Fibroblast of skin of left biceps (primary cell): ENCODE measurements at regions not wholly inside any gene's neighbourhood (a gene's known extent, or its start where the extent isn't known, plus 50 kb on each side); places are given as distances from the start of the nearest gene placed in this dataset.

ENCODE experiments used
- DNase-seq, 2 experiments: peaks; one replicate each; pipeline ENCODE4 v3.0.0-alpha.2; 2013; ENCODE audit warnings: low read depth in 2 of 2

DNA sequence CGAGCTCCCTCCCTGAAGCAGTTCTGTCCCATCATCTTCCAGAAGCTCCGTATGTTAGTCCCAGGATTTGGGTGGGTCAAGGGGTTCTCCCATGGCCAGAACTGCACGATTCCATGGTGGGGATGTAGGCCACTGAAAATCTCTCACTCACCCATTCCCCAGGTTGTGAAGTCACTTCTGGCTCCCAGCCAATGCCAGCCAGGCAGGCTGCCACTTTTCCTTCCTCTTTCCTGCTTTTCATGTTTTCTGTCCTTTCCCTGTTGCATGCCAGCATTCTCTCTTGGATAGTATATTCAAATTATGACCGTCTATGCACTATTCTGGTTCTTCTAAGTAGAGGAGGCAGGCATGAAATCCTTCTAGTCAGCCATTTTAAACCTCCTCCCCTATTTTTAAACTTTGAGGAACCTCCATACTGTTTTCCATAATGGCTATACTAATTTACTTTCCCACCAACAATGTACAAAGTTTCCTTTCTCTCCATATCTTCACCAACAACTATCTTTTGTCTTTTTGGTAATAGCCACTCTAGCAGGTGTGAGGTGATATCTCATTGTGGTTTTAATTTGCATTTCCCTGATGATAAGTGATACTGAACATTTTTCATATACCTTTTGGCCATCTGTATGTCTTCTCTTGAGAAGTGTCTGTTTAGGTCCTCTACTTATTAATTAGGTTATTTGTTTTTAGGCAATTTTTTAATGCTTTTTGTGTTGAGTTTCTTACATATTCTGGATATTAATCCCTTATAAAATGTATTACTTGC, 182.1 kb upstream of the TET2 start:
- DNase-seq, result no peak

DNA sequence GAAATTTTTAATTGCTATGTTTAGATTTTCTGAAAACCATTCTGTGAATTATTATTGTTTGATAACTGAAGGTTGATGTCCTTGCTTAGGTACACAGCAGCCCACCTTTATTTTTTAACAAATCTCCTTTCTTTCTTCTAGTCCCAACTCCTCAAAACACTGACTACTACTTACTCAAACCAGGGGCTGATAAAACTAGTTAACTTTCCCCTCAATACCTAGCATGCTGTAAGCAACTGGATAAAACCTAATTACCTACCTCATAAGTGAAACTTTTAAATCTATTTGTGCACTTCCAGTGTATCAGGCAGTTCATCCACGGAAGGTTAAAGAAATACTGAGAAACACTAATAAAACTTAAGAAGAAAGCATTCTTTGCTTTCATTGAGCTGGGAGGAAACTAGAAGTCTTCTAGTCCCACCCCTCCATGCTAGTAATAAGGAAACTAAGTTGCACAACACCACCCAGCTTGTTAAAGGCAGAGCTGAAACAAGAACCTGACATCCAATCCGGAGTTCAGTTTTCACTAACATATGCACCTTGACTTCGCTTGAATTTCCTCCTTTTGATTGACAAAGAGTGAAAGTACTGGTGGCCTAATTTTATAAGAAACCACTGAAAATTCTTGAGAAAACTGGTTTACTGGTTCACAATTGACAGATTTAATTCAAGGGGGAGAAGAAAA, 180.2 kb upstream of the TET2 start:
- no peak for DNase-seq

- no peak for DNase-seq
Observed at GRCh38 chr4:104967034-104967401, 179.7 kb upstream of the TET2 start.

GRCh38 chr4:104969394-104970082, 177.1 kb upstream of the TET2 start:
- no peak for DNase-seq

GRCh38 chr4:104971462-104971861, 175.2 kb upstream of the TET2 start:
- no peak for DNase-seq

DNA sequence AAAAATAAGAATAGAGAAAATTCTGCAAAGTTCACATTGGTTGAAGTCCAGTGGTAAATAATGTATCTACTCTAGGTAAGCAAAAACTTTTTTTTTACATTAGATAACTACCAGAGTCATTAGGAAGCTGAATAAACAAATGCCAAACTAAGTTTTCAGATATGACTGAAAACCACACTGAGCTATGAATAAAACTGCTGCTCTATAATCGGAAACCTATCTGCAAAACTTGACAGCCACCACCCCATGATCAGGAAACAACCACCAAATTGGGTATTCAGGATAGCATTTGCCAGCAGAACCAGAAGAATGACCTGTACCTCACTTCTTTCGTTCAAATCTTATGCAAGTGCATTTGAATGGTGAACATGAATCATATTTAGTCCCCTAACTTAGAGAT, 173.0 kb upstream of the TET2 start:
- DNase-seq, result no peak

DNA sequence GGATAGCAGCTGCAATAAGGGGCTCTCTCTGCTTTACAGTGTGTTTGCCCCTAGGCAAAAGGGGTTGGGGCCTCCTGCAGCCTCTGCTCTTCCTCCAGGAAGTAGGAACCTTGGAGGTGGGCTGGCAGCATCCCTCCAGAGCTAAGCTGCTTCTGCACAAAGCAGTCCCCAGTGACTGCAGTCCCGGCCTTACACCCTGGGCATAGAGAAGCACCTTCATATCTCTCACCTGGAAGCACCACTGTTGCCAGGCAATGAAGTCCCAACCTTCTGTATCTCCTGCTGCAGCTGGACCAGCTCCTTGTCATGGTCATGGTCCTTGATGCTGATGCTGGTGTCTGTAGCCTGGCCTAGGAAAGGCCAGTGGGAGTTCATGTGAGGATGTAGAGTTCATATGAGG, 171.1 kb upstream of the TET2 start:
- DNase-seq, result no peak

DNA sequence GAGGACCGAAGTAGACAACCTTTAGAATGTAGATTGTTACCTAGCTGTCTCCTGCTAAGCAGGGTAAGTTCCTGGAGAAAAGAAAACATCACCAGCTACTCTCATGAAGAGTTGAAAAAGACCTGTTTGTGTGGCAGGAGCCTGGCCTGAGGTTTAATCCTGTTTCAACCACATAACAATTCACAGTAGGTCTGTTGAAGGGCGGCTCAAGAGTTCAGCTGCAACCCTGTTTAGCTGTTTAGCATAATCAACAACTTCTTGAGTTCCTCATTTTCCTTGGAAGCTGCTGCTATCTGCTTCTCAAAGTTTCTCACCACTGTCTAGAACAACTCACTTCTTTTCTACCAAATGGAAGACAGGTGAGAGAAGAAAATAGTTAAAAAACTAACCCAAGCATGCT, 170.4 kb upstream of the TET2 start:
- no peak for DNase-seq

- DNase-seq, result no peak
Observed at GRCh38 chr4:104979083-104979760, 167.5 kb upstream of the TET2 start.

- DNase-seq, result no peak
Observed at GRCh38 chr4:104983615-104984179, 163.0 kb upstream of the TET2 start.

GRCh38 chr4:104986306-104986705, 160.4 kb upstream of the TET2 start:
- no peak for DNase-seq

GRCh38 chr4:104989371-104989770, 157.3 kb upstream of the TET2 start:
- DNase-seq, result no peak

DNA sequence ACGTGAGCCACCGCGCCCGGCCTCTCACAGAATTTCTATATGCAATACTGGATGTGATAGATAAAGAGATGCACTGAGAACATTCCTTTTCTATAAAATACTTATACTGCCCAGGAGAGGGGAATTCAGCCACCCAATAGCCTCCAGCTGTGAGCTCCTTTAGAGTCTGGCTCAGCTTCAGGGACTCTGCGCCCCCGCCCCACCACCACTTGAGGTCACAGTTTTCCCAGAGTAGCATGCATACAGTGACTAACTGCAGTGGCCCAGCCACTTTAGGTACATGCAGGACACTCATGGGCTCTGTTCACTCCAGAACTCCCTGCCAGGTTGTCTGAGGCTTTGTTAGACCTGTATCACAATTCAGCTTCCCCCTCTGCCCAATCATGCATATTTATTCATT, 144.4 kb upstream of the TET2 start:
- no peak for DNase-seq

DNA sequence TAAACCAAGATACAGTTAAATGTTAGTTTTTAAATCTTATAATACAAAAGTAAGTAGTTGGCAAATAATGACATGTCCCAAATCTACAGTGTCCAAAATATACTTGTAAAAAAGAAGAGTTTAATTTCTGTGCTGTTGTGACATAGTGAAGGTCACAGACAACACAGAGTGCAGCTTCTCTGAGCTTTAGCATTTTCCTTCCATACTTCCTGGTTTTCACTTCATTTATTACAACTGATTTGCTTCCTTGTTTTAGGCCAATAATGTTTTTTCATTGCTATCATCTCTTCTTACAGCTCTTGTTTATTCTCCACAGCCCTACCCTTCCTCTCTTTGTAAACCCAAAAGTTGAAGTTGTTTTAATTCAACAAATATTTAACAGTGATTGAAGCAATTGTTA, 132.4 kb upstream of the TET2 start:
- no peak for DNase-seq

DNA sequence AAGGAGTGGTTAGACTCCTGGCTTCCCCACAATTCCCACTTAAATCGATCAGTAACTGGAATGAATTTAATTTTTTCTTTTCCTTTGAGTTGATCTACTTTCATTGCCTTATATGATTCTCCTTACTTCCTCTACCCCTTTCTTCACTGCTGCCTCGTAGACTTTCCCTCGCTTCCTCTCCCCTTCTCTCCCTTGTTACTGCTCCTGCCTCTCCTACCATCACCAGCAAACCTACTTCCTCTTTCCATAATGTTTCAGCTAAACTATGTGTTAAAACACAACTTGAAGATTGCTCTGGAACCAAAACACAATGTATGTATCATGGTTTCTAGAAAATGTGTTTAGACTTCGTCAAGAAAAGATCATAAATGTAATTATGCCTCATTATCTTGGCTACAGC, 132.0 kb upstream of the TET2 start:
- DNase-seq, result no peak

- no peak for DNase-seq
Observed at GRCh38 chr4:105015750-105016149, 130.9 kb upstream of the TET2 start.

GRCh38 chr4:105022811-105023667, 123.6 kb upstream of the TET2 start:
- no peak for DNase-seq

GRCh38 chr4:105023668-105024055, 123.0 kb upstream of the TET2 start:
- no peak for DNase-seq

DNA sequence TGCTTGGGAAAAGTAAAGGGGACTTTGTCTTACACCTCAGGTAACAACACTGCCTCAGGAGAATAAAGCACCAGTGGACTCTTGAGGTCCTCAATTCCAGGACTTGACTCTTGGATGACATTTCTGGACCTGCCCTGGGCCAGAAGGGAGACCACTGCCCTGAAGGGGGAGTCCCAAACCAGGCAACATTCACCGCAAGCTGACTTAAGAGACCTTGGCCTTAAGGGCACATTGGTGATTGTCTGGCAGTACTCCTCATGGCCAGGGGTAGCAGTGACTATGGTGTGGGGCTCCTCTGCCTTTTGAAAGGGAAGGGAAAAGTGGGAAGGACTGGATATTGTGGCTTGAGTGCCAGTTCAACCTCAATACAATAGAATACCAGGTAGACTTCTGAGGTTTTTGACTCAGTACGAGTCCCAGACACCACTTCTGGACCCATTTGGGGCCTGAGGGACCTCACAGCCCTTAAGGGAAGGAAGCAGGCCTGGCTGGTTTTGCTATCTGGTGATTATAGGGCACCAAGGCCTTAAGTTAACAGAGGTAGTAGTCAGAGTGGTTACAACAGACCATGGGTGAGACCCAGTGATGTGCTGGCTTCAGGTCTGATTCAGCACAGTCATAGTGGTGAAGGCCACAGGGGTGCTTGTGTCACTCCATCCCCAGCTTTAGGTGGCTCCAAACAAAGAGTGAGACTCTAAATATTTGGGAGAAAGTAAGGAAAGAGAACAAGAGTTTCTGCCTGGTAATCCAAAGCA, 121.2 kb upstream of the TET2 start:
- no peak for DNase-seq

- no peak for DNase-seq
Observed at GRCh38 chr4:105036991-105037390, 109.7 kb upstream of the TET2 start.
